Choroid plexus epithelial cell (primary cell): ENCODE measurements at regions not wholly inside any gene's neighbourhood (a gene's known extent, or its start where the extent isn't known, plus 50 kb on each side); places are given as distances from the start of the nearest gene placed in this dataset.

ENCODE experiments used
- DNase-seq: peaks from one replicate; pipeline ENCODE4 v3.0.0-alpha.2; 2010; ENCODE audit warnings: low read depth
- H3K4me3 ChIP-seq: 2 replicates; pipeline ENCODE4 v1.5.1; 2011; ENCODE audit warnings: low read depth, mild to moderate bottlenecking, control low read depth, low read length, moderate library complexity
- CTCF ChIP-seq: conservative IDR thresholded peaks from 2 replicates; pipeline ENCODE4 v1.5.1; 2011; ENCODE audit warnings: low read depth, mild to moderate bottlenecking, control low read depth, inconsistent platforms, low read length, moderate library complexity

DNA sequence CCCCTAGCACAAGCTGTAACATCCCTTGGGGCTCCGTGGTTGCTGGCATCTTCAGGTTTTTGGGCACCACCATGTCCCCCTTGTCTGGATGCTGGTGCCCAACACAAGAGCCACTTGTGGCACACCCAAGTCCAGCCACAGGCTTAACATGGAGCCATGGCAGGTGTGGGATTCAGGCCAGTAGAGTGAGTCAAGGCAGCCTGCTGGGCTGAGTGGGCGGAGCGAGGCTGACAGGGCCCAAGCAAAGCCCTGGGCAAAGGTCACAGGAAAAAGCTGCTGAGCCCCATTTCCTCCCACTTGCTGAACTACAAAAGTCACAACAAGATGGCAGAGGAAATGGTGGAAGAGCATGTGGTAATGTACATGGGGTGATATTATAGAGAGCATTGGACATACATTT, 950.7 kb upstream of the FLRT2 start:
- no peak overlapping the region for H3K4me3 ChIP-seq
- DNase-seq, result peak; percentile 9
- TF ChIP-seq CTCF, result no peak

- H3K4me3 ChIP-seq, result no peak overlapping the region
Observed at GRCh38 chr14:84581041-84581440, 948.9 kb upstream of the FLRT2 start.

GRCh38 chr14:84584511-84584910, 945.4 kb upstream of the FLRT2 start:
- TF ChIP-seq CTCF, result no peak
- no peak overlapping the region for H3K4me3 ChIP-seq
- DNase-seq, result no peak

More at GRCh38 chr14:84581041-84581440, 948.9 kb upstream of the FLRT2 start:
- peak; percentile 55 for DNase-seq
- no peak for TF ChIP-seq CTCF

DNA sequence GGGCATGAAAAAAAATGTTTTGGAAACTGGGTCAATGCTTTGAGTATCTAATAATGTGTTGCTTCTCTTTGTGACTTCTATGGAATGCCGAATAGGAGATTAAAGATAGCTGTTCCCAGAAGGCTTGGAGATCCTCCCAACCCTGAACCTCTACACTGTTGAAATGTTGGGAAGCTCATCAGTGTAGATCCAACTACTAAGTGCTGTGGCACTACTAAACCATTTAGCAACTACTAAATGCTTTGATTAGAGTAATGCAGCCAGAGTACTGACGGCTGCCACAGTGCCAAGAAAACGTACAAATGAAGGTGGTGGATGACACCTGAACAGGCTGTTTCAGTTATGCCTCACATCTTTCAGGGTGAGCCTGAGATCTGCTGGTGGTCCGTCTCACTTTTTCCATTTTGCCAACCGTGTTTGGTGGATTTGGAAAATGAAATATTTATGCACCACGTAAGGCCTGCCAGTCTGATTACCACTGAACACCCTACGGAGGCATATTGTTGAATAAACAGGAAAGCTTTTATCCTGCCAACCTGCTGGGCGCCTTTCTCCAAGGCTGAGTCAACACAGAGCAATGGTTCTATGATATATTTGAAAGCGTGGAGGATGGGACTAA, 938.0 kb upstream of the FLRT2 start:
- TF ChIP-seq CTCF, result no peak
- H3K4me3 ChIP-seq, result no peak overlapping the region
- DNase-seq, result no peak

- no peak overlapping the region for H3K4me3 ChIP-seq
- DNase-seq, result no peak
- no peak for TF ChIP-seq CTCF
Observed at GRCh38 chr14:84592770-84593169, 937.2 kb upstream of the FLRT2 start.

DNA sequence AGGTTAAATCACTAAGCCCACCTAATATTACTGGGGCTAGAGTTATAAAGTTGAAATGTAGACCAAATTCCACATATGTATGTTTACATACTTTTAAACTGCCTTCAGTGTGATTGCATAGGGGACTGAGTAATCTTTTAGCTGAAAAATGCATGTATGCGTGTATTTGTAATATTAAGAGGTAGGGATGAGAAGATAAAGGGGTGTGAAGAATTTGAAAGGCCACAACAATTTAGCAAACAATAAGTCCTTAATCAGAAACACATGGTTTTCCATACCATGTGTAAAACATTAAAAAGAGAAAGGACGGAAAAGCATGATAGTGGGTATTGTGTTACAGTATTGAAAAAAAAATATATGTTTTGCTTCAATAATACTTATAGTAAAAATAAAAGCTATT, 919.9 kb upstream of the FLRT2 start:
- H3K4me3 ChIP-seq, result no peak overlapping the region
- TF ChIP-seq CTCF, result no peak
- DNase-seq, result no peak

- no peak for DNase-seq
- H3K4me3 ChIP-seq, result no peak overlapping the region
- TF ChIP-seq CTCF, result no peak
Observed at GRCh38 chr14:84622357-84622756, 907.6 kb upstream of the FLRT2 start.
